ENCODE measurements at regions not wholly inside any gene's neighbourhood (a gene's known extent, or its start where the extent isn't known, plus 50 kb on each side); places are given as distances from the start of the nearest gene placed in this dataset.

DNA sequence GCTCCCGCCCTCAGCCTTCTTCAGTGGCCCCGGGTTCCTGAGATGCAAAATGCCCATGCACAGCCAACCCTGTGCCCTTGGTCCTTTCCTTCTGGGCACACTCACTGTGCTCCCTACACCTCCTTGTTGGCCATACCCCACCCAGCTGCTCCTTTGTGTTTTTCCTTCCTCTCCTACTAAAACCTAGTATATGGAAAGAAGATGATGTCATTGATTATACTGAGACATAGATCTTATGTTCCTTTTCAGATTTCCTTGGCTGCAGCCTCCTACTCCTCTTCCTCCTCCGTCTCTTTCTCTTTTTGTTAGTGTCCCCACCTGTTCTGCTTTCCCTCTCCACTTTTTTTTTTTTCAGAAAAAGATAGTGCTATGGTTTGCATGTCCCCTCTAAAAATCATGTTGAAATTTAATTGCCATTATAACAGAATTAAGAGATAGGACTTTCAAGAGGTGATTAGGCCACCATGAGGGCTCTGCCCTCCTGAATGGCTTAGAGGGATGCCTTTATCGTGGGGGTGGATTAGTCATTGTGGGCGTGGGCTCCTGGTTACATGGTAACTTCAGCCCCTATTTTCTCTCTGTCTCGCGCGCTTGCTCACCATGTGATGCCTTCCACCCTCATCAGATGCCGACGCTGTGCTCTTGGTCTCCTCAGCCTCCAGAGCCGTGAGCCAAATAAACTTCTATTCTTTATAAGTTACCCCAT lies 254.9 kb upstream of the GATB start:
- TF ChIP-seq, protein P1, sequence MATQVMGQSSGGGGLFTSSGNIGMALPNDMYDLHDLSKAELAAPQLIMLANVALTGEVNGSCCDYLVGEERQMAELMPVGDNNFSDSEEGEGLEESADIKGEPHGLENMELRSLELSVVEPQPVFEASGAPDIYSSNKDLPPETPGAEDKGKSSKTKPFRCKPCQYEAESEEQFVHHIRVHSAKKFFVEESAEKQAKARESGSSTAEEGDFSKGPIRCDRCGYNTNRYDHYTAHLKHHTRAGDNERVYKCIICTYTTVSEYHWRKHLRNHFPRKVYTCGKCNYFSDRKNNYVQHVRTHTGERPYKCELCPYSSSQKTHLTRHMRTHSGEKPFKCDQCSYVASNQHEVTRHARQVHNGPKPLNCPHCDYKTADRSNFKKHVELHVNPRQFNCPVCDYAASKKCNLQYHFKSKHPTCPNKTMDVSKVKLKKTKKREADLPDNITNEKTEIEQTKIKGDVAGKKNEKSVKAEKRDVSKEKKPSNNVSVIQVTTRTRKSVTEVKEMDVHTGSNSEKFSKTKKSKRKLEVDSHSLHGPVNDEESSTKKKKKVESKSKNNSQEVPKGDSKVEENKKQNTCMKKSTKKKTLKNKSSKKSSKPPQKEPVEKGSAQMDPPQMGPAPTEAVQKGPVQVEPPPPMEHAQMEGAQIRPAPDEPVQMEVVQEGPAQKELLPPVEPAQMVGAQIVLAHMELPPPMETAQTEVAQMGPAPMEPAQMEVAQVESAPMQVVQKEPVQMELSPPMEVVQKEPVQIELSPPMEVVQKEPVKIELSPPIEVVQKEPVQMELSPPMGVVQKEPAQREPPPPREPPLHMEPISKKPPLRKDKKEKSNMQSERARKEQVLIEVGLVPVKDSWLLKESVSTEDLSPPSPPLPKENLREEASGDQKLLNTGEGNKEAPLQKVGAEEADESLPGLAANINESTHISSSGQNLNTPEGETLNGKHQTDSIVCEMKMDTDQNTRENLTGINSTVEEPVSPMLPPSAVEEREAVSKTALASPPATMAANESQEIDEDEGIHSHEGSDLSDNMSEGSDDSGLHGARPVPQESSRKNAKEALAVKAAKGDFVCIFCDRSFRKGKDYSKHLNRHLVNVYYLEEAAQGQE (IDR thresholded peaks at IDR 0.05; ENCODE audit: insufficient read depth in 1 of 2, low read depth in 2 of 2, low read length in 2 of 2) = no peak
- no peak for TF ChIP-seq SIN3A (IDR thresholded peaks at IDR 0.05; ENCODE audit: borderline replicate concordance, insufficient read depth, low read length)
- TF ChIP-seq FOXP2 (optimal IDR thresholded peaks at IDR 0.05; ENCODE audit: borderline replicate concordance, extremely low read depth, extremely low read length, insufficient read depth) = no peak
- TF ChIP-seq TAF1 (IDR thresholded peaks at IDR 0.05; ENCODE audit: borderline replicate concordance, insufficient read depth, low read length) = no peak
- TF ChIP-seq POLR2AphosphoS5 (IDR thresholded peaks at IDR 0.05; ENCODE audit: low read depth, low read length) = no peak

DNA sequence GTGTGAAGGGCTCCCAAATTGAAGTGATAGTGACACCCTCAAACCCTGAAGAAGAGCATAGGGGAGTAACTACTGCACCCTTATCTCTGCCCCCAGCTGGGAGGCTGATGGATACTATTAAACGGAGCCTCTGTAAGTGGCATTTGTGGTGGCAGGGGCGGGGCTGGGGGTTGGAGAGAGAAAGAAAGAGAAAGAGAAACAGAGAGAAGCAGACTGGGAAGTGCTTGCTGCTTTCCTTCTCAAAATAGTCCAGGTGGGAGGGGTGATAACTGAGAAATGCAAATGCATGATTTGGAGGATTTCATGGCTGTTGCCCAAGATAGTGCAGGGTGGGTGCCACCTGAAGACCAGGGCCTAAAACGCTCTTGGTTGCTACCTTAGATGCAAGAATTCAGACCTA lies 253.5 kb upstream of the GATB start:
- TF ChIP-seq, protein P1 (IDR thresholded peaks at IDR 0.05; ENCODE audit: insufficient read depth in 1 of 2, low read depth in 2 of 2, low read length in 2 of 2) = no peak
- TF ChIP-seq FOXP2 (optimal IDR thresholded peaks at IDR 0.05; ENCODE audit: borderline replicate concordance, extremely low read depth, extremely low read length, insufficient read depth) (no peak), TAF1 (IDR thresholded peaks at IDR 0.05; ENCODE audit: borderline replicate concordance, insufficient read depth, low read length) (no peak), POLR2AphosphoS5 (IDR thresholded peaks at IDR 0.05; ENCODE audit: low read depth, low read length) (no peak), SIN3A (IDR thresholded peaks at IDR 0.05; ENCODE audit: borderline replicate concordance, insufficient read depth, low read length) (no peak)

DNA sequence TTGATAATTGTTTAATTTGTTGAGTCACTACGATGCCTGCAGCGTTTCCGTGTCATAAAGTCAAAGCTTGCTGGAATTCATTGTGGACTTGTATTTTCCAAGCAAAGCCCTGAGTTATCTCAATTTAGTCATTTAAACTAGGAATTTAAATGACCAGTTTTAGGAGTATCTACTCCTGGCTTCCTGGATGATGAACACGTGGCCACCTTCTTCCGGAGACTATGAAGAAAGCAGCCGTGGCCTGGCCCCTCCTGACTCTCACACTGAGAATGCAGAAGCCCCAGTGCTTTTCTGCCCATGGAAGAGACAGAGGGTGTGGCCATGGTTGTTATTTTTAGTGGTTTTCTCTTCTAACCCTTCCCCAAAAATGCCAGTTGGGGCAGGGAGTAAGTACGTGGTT lies 250.7 kb upstream of the GATB start:
- TF ChIP-seq POLR2AphosphoS5 (IDR thresholded peaks at IDR 0.05; ENCODE audit: low read depth, low read length) (no peak), TAF1 (IDR thresholded peaks at IDR 0.05; ENCODE audit: borderline replicate concordance, insufficient read depth, low read length) (no peak), SIN3A (IDR thresholded peaks at IDR 0.05; ENCODE audit: borderline replicate concordance, insufficient read depth, low read length) (no peak), FOXP2 (optimal IDR thresholded peaks at IDR 0.05; ENCODE audit: borderline replicate concordance, extremely low read depth, extremely low read length, insufficient read depth) (no peak)
- TF ChIP-seq, protein P1 (IDR thresholded peaks at IDR 0.05; ENCODE audit: insufficient read depth in 1 of 2, low read depth in 2 of 2, low read length in 2 of 2) = no peak

DNA sequence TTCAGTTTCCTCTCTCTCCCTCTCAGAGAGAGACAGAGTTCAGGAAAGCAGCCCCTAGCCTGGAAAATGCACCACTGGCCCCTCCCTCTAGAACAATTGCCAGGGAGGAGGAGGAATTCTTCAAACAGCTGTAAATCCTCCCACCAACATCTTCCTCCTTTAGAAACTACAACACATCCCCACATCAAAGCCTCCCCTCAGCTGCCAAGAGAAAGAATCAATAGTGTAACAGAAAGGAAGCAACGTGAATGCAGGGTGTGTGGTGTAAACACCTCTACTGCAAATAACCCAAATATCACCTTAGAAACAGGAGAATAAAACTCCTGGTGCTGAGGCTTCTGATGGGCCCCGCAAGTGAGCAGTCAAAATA lies 249.9 kb upstream of the GATB start:
- TF ChIP-seq POLR2AphosphoS5 (IDR thresholded peaks at IDR 0.05; ENCODE audit: low read depth, low read length) (no peak), SIN3A (IDR thresholded peaks at IDR 0.05; ENCODE audit: borderline replicate concordance, insufficient read depth, low read length) (no peak), FOXP2 (optimal IDR thresholded peaks at IDR 0.05; ENCODE audit: borderline replicate concordance, extremely low read depth, extremely low read length, insufficient read depth) (no peak), TAF1 (IDR thresholded peaks at IDR 0.05; ENCODE audit: borderline replicate concordance, insufficient read depth, low read length) (no peak)
- TF ChIP-seq, protein P1 (IDR thresholded peaks at IDR 0.05; ENCODE audit: insufficient read depth in 1 of 2, low read depth in 2 of 2, low read length in 2 of 2) = no peak

Measured in PFSK-1 (cell line).